ENCODE measurements at regions not wholly inside any gene's neighbourhood (a gene's known extent, or its start where the extent isn't known, plus 50 kb on each side); places are given as distances from the start of the nearest gene placed in this dataset.

- Histone ChIP-seq H3K27ac (no peak overlapping the region), H3K4me3 (no peak overlapping the region), H3K9me3 (no peaks in the 10 kb centered on the region), H3K27me3 (no peaks in the 10 kb centered on the region), H3K4me1 (no peaks in the 10 kb centered on the region), H3K36me3 (no peaks in the 10 kb centered on the region)
- intact Hi-C loops (cut with DNase I; ENCODE audit: low total_unique reads): no loop called here
- no peak for DNase-seq
- no peak for TF ChIP-seq CTCF (IDR thresholded peaks at IDR 0.05)
Observed at GRCh38 chr11:27187848-27188621, 147.4 kb downstream of the BBOX1 start.

- Histone ChIP-seq H3K4me3 (no peak overlapping the region), H3K27me3 (no peaks in the 10 kb centered on the region), H3K36me3 (no peaks in the 10 kb centered on the region), H3K4me1 (no peaks in the 10 kb centered on the region), H3K9me3 (no peaks in the 10 kb centered on the region), H3K27ac (no peak overlapping the region)
- TF ChIP-seq CTCF (IDR thresholded peaks at IDR 0.05): no peak
- no peak for DNase-seq
- intact Hi-C loops (cut with DNase I; ENCODE audit: low total_unique reads): no loop called here
Observed at GRCh38 chr11:27187075-27187847, 146.6 kb downstream of the BBOX1 start.

GRCh38 chr11:27186580-27186979 is 146.0 kb downstream of the BBOX1 start:
- H3K27me3 ChIP-seq: no peaks in the 10 kb centered on the region
- H3K4me3 ChIP-seq: no peak overlapping the region
- no peaks in the 10 kb centered on the region for H3K9me3 ChIP-seq
- no peaks in the 10 kb centered on the region for H3K4me1 ChIP-seq
- no peak for DNase-seq
- no peaks in the 10 kb centered on the region for H3K36me3 ChIP-seq
- no peak for TF ChIP-seq CTCF (IDR thresholded peaks at IDR 0.05)
- no peak overlapping the region for H3K27ac ChIP-seq
- intact Hi-C loops (cut with DNase I; ENCODE audit: low total_unique reads): no loop called here

GRCh38 chr11:27184458-27185312 is 144.1 kb downstream of the BBOX1 start:
- no peaks in the 10 kb centered on the region for H3K4me1 ChIP-seq
- no peaks in the 10 kb centered on the region for H3K27me3 ChIP-seq
- H3K4me3 ChIP-seq: no peak overlapping the region
- H3K27ac ChIP-seq: no peak overlapping the region
- no peak for DNase-seq
- no peaks in the 10 kb centered on the region for H3K9me3 ChIP-seq
- no peaks in the 10 kb centered on the region for H3K36me3 ChIP-seq
- intact Hi-C loops (cut with DNase I; ENCODE audit: low total_unique reads): loop anchor here (1.0 kb wide), 1 partner anchor 302 kb away; no protein-coding TSS in a partner anchor
- no peak for TF ChIP-seq CTCF (IDR thresholded peaks at IDR 0.05)

GRCh38 chr11:27183672-27184457 is 143.2 kb downstream of the BBOX1 start:
- H3K4me3 ChIP-seq: no peak overlapping the region
- no peak overlapping the region for H3K27ac ChIP-seq
- peak in 1 of 2 donors; percentile 51 for DNase-seq
- no peaks in the 10 kb centered on the region for H3K4me1 ChIP-seq
- TF ChIP-seq CTCF (IDR thresholded peaks at IDR 0.05): peak; percentile 66 to 84
- intact Hi-C loops (cut with DNase I; ENCODE audit: low total_unique reads): loop anchor here (1.0 kb wide), 1 partner anchor 302 kb away; no protein-coding TSS in a partner anchor
- H3K9me3 ChIP-seq: no peaks in the 10 kb centered on the region
- no peaks in the 10 kb centered on the region for H3K27me3 ChIP-seq
- no peaks in the 10 kb centered on the region for H3K36me3 ChIP-seq
